ENCODE measurements at regions not wholly inside any gene's neighbourhood (a gene's known extent, or its start where the extent isn't known, plus 50 kb on each side); places are given as distances from the start of the nearest gene placed in this dataset.
"Not testable (repeated sequence)": the region's sequence is repeated elsewhere in the genome, so short reads cannot be mapped to it uniquely, and the experiment has no call there.

DNA sequence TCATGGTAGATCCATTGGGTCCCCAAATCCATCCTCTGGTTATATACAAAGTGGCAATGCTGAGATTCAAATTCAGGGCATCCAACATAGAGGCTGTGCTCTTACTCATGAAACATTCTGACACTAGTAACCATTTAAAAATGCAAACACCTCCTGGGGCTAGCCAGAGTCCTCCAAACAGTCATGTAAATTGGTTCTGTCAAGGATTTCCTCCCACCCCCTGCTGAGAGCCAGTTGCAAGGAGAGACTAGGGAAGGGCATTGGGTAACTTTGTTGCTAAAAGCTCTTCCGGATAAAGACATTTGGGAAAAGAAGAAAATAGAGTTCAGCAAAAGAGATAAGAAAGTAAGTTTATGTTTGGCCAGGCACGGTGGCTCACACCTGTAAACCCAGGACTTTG is 58.3 kb downstream of the ART5 start:
- in situ Hi-C loops (cut with HindIII; ENCODE audit: low sequenced_read_pairs); DNase-seq (ENCODE audit: low read depth): not testable (repeated sequence)

DNA sequence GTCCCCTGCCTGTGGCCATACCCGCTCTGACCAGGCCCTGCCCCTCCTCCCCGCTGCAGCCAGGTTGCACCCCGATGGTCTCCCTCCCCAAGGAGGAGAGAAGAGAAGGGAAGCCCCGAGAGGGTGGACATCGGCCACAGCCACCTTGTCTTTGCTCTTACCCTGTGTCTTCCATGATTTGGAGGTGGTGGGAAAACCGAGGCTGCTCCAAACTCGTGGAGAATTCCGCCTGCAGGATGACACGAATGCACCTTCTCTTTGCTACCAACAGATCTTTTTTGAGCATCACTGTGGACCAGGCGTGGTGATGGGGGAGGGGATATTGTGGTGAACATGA is 60.4 kb downstream of the ART5 start:
- H3K4me3 ChIP-seq (ENCODE audit: low read depth, low read length); in situ Hi-C loops (cut with HindIII; ENCODE audit: low sequenced_read_pairs): not testable (repeated sequence)

More for the DNA sequence above, 58.3 kb downstream of the ART5 start:
- H3K4me3 ChIP-seq (ENCODE audit: low read depth, low read length), result not testable (repeated sequence)

DNA sequence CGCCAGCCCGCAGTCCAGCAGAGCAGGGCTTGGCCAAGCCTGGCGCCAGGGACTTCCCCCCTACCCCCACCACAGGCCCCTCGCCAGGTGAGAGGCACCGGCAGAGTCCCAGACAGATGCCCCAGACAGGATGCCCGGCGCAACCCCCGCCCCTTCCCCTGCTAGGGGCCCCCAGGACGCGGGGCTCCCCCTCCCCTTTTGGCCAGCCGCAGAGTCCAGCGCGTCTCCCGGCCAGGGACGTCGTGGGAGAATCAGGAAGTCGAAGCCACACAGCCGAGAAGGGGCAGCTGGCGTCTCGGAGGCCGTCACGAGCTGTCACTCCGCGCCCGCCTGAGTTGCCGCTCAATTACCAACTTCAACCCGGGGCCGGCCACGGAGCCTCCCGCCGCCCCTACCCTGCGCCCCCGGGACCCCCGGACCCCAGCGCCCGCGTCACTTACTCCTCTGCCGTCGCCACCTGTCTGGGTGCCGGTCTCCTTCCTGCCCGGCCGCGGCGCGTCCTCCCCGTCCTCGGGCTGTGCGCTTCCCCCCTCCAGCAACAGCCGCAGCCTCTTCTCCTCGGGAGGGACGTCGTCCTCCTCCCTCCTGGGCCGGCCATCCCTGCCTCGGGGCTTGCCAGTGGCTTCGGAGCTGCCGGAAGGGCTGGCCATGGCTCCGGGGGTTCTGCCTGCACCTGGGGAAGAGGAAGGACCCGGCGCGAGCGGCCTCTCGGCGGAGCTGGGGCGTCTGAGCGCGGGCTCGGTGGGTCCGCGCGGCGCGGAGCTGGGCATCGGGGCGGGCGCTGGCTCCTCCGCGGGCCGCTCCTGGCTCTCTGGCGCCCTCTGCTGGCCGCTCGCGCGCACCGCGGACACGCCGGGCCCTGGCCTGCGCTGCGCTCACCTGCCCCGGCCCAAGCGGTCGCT is 61.1 kb downstream of the ART5 start:
- H3K4me3 ChIP-seq (ENCODE audit: low read depth, low read length), result peak overlapping the region; percentile 29
- in situ Hi-C loops (cut with HindIII; ENCODE audit: low sequenced_read_pairs); DNase-seq (ENCODE audit: low read depth): not testable (repeated sequence)
- TF ChIP-seq, protein P1, sequence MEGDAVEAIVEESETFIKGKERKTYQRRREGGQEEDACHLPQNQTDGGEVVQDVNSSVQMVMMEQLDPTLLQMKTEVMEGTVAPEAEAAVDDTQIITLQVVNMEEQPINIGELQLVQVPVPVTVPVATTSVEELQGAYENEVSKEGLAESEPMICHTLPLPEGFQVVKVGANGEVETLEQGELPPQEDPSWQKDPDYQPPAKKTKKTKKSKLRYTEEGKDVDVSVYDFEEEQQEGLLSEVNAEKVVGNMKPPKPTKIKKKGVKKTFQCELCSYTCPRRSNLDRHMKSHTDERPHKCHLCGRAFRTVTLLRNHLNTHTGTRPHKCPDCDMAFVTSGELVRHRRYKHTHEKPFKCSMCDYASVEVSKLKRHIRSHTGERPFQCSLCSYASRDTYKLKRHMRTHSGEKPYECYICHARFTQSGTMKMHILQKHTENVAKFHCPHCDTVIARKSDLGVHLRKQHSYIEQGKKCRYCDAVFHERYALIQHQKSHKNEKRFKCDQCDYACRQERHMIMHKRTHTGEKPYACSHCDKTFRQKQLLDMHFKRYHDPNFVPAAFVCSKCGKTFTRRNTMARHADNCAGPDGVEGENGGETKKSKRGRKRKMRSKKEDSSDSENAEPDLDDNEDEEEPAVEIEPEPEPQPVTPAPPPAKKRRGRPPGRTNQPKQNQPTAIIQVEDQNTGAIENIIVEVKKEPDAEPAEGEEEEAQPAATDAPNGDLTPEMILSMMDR (IDR thresholded peaks at IDR 0.05; ENCODE audit: low read depth, low read length, missing control alignments), result peak; percentile 44

More for the DNA sequence above, 60.4 kb downstream of the ART5 start:
- not testable (repeated sequence) for DNase-seq (ENCODE audit: low read depth)

DNA sequence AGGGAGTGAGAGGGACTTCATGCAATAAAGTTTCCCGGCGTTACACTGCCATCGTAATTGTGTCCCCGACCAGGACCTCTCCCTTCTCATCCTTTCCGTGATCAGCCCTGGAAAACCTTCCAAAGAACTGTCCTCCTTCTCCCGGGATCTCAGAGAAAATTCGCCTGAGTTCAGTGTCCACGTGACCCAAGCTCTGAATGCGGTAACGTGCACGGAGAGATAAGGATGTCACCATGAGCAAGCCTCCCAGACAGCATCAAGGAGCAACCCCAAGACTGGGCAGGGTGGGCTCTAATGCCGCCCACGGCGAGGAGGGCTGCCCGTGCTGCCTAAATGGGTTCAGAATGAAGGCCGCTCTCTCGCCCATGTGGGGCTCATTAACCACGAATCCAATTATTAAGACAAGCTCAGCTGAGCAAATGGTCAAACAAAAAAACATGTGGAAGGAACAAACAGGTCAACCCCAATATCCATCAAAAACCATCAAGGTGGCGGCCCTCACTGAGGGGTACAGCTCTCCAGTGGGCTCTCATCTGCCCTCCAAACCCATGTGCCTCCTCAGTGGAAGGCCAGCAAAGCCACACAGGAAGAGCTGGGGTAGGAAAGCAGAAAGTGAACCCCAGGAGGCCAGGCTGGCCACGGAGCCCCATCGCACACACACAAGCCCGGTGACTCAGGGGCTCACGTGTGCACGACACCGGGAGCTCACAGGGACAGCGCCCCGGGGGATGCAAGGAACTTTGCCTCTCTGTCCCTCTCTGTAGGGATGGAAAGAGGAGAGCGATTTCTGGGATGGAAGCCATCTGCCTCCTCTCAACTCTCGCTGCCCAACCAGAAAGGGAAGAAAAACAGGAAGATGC is 62.0 kb downstream of the ART5 start:
- in situ Hi-C loops (cut with HindIII; ENCODE audit: low sequenced_read_pairs); DNase-seq (ENCODE audit: low read depth); H3K4me3 ChIP-seq (ENCODE audit: low read depth, low read length): not testable (repeated sequence)

DNA sequence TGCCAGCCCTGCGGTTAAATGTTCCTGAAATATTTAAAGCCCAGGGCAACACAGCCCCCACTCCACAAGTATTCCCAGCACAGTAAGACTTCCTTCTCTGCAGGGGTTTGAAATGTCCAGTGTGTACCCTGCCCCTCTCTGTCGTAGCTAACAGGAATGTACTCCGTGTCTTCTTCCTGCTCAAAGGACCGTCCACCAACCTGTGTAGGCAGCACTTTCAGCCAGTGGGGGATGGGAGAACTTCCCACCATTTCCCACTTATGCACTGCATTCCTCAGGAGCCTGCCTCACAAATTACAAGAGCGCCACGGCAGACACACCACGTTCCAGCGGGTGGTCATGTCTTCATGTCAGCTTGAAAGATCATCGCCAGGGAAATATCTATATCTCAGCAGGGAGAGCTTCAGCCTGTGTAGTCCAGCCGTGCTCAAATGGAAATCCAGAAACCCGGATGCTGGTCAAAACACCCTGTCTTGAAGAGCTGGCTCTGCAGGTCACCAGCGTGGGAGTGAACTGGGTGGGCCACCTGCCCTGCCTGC is 65.7 kb downstream of the ART5 start:
- DNase-seq (ENCODE audit: low read depth); H3K4me3 ChIP-seq (ENCODE audit: low read depth, low read length); in situ Hi-C loops (cut with HindIII; ENCODE audit: low sequenced_read_pairs): not testable (repeated sequence)

DNA sequence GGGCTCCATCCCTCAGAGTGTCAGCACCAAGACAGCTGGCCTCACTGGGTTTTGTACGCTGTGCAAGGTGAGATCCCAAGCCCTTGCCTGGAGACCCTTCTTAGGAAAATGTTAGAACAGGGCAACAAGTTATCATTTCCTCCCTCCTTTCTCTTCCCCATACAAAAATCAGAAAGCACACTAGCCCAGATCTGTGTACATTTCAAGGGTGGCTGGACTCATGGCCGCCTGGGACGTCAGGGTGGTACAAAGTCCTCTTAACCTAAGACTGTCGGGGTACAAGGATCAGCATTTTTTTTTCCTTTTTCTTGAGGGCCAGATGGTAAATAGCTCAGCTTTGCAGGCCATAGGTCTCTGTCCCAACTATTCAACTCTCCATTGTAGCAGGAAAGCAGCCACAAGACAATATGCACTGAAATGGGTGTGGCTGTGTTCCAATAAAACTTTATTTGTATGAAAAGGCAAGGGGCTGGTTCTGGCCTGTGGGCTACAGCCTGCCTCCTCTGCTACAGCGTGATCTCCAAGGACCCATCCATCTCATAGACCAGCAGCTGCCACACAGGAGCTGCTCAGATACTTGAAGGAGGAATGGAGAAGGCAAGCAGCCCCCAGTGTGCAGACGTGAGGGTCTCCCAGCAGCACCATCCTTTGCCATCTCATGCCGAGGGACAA is 68.7 kb downstream of the ART5 start:
- in situ Hi-C loops (cut with HindIII; ENCODE audit: low sequenced_read_pairs); H3K4me3 ChIP-seq (ENCODE audit: low read depth, low read length); DNase-seq (ENCODE audit: low read depth): not testable (repeated sequence)

DNA sequence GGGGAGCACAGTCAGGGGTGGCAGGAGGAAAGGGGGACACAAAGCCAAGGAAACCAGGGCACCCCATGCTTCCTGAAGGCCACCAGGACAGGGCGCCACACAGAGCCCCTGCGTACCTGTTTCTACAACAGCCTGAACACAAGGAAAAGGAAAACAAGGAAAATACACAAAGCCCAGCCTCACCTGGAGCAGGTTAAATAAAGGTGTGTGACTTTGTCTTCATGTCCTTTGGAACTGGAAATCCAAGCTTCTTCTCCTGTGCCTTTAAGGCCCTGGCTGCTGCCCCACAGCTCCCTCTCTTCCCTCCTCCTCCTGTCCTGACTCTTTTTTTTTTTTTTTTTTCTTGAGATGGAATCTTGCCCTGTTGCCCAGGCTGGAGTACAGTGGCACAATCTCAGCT is 70.0 kb downstream of the ART5 start:
- H3K4me3 ChIP-seq (ENCODE audit: low read depth, low read length); in situ Hi-C loops (cut with HindIII; ENCODE audit: low sequenced_read_pairs); DNase-seq (ENCODE audit: low read depth): not testable (repeated sequence)

DNA sequence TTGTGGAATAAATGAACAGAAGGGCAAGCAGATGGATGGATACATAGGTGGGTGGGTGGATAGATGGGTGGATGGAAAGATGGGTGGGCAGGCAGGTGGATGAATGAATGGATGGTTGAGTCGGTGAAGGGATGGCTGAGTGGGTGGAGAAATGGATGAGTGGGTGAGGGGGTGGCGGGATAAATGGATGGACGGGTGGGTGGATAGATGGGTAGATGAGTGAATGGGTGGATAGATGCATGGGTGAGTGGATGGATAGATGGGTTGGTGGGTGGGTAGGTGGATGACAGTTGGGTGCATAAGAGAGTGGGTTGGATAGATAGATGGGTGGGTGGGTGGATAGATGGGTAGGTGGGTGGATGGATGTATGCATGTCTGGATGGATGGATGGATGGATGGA is 76.0 kb downstream of the ART5 start:
- H3K4me3 ChIP-seq (ENCODE audit: low read depth, low read length); DNase-seq (ENCODE audit: low read depth); in situ Hi-C loops (cut with HindIII; ENCODE audit: low sequenced_read_pairs): not testable (repeated sequence)

DNA sequence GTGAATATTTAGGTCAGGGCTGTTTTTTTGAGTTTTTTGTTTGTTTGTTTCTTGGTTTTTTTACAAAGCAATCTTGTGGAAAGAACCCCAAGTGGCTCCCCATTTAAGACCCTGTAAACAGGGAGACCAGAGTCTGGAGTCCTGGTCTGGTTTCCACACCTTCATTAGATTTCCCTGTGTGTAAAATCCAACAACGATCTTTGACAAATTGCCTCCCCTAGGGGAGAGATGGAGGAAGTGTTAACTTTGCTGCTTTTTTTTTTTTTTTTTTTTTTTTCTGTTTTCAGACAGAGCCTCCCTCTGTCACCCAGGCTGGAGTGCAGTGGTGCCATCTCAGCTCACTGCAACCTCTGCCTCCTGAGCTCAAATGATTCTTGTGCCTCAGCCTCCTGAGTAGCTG is 77.4 kb downstream of the ART5 start:
- H3K4me3 ChIP-seq (ENCODE audit: low read depth, low read length); in situ Hi-C loops (cut with HindIII; ENCODE audit: low sequenced_read_pairs); DNase-seq (ENCODE audit: low read depth): not testable (repeated sequence)
- TF ChIP-seq, protein P1 (IDR thresholded peaks at IDR 0.05; ENCODE audit: low read depth, low read length, missing control alignments), result peak; percentile 10

DNA sequence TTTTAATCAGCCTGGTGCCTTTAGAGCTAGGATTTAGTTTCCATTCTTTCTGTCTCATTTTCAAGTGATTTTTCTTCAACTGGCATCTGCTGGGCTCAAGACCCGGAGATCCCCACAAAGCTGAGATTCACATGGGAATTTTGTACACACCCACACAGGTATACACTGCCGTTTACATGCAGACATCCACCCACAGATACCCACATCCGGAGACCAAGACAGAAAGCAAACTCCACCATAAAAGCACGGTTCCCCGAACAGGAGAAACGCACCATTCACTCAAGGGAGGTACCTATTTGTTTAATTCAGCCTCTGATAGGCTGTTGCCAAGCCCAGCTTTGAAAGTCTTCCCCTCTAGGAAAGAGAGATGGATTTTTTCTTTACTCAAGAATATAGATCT is 87.2 kb downstream of the ART5 start:
- DNase-seq (ENCODE audit: low read depth); H3K4me3 ChIP-seq (ENCODE audit: low read depth, low read length); in situ Hi-C loops (cut with HindIII; ENCODE audit: low sequenced_read_pairs): not testable (repeated sequence)

DNA sequence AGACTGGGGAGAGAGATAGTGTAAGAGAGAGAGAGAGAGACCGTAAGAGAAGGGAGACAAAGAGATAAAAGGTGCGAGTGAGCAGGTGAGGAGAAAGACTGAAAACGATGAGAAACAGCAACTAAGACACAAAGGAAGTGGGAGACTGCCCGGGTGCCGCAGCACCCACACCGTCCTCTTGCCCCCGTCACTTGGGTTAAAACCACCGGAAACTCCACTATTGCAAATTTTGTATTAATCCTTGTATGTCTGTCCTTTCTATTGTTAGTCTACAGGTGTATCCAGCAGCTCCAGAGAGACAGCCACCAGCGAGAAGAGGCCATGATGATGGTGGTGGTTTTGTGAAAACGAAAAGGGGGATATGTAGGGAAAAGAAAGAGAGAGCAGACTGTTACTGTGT is 96.8 kb downstream of the ART5 start:
- DNase-seq (ENCODE audit: low read depth); H3K4me3 ChIP-seq (ENCODE audit: low read depth, low read length); in situ Hi-C loops (cut with HindIII; ENCODE audit: low sequenced_read_pairs): not testable (repeated sequence)

DNA sequence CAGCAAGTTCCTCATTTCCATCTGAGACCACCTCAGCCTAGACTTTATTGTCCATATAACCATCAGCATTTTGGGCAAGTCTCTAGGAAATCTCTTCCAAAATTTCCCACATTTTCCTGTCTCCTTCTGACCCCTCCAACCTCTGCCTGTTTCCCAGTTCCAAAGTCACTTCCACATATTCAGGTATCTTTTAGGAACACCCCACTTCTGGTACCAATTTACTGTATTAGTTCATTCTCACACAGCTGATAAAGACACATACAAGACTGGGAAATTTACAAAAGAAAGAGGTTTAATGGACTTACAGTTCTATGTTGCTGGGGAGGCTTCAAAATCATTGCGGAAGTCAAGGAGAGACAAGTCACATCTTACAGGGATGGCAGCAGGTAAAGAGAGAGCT is 103.6 kb downstream of the ART5 start:
- H3K4me3 ChIP-seq (ENCODE audit: low read depth, low read length); DNase-seq (ENCODE audit: low read depth); in situ Hi-C loops (cut with HindIII; ENCODE audit: low sequenced_read_pairs): not testable (repeated sequence)

DNA sequence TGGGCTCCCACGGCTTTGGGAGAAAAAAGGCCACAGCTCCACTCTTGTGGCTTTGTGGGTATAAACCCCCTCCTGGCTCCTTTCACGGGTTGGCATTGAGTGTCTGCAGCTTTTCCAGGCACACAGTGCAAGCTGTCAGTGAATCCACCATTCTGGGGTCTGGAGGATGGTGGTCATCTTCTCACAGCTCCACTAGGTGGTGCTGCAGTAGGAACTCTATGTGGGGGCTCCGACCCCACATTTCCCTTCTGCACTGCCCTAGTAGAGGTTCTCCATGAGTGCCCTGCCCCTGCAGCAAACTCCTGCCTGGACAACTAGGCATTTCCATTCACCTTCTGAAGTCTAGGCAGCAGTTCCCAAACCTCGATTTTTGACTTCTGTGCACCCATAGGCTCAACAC is 104.5 kb downstream of the ART5 start:
- in situ Hi-C loops (cut with HindIII; ENCODE audit: low sequenced_read_pairs); DNase-seq (ENCODE audit: low read depth); H3K4me3 ChIP-seq (ENCODE audit: low read depth, low read length): not testable (repeated sequence)

DNA sequence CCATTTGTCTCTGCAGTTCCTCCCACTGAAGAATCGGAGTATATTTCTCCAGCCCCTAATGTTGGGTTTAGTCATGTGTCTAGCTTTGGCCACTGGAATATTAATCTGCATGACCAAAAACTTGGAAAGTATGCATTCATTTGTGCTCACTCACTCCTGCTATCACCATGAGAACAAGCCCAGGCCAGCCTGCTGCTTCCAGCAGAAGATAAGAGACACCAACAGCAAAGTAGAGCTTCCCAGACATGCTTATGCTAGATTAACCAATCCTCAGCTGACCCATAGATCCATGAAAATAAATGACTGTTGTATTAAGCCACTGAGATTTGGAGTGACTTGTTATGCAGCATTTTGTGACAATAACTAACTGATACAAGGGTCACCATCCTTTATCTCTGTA is 108.8 kb downstream of the ART5 start:
- in situ Hi-C loops (cut with HindIII; ENCODE audit: low sequenced_read_pairs); DNase-seq (ENCODE audit: low read depth); H3K4me3 ChIP-seq (ENCODE audit: low read depth, low read length): not testable (repeated sequence)

All from astrocyte of the cerebellum (primary cell).